D721Med (cell line): ENCODE measurements at regions not wholly inside any gene's neighbourhood (a gene's known extent, or its start where the extent isn't known, plus 50 kb on each side); places are given as distances from the start of the nearest gene placed in this dataset.

Experiments
- DNase-seq: peaks from one replicate; pipeline ENCODE4 v3.0.0; 2011; ENCODE audit warnings: low spot score; ENCODE audit not compliant: insufficient read length
- FAIRE-seq: peaks from 2 replicates; lab custom pipeline; 2011; peaks lifted over from hg19 to GRCh38; lab: Jason Lieb, UNC
- TF ChIP-seq, protein P1 (sequence below): IDR thresholded peaks from 2 replicates; pipeline ENCODE4 v1.5.1; 2012; ENCODE audit warnings: mild to moderate bottlenecking, control low read depth; ENCODE audit not compliant: insufficient read depth; ENCODE audit errors: missing control alignments

DNA sequence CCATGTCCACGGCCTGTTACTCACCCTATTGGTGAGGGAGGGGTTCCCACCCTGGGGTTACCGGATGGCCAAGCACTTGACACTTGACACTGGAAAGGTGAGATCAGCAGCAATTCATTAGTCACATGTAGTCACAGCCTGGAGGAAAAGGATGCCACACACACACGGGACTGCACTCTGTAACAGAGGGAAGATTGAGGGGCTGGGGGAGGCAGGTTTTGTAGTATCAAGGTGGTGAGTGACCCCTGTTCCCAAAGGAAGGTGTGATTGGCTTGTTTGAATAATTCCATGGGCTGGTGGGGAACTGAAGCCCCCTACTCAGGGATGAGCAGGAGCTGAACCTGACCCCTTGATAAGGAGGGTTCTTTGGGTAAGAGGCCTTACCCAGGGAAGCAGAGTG is 96.0 kb upstream of the HELT start:
- FAIRE-seq (no peak), DNase-seq (no peak)
- TF ChIP-seq, protein P1, sequence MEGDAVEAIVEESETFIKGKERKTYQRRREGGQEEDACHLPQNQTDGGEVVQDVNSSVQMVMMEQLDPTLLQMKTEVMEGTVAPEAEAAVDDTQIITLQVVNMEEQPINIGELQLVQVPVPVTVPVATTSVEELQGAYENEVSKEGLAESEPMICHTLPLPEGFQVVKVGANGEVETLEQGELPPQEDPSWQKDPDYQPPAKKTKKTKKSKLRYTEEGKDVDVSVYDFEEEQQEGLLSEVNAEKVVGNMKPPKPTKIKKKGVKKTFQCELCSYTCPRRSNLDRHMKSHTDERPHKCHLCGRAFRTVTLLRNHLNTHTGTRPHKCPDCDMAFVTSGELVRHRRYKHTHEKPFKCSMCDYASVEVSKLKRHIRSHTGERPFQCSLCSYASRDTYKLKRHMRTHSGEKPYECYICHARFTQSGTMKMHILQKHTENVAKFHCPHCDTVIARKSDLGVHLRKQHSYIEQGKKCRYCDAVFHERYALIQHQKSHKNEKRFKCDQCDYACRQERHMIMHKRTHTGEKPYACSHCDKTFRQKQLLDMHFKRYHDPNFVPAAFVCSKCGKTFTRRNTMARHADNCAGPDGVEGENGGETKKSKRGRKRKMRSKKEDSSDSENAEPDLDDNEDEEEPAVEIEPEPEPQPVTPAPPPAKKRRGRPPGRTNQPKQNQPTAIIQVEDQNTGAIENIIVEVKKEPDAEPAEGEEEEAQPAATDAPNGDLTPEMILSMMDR, result no peak

GRCh38 chr4:184924516-184924915 is 93.8 kb upstream of the HELT start:
- TF ChIP-seq, protein P1, result no peak
- DNase-seq (no peak), FAIRE-seq (no peak)

- DNase-seq (no peak), FAIRE-seq (no peak)
- TF ChIP-seq, protein P1, result no peak
Measured at GRCh38 chr4:184929476-184929875, 88.8 kb upstream of the HELT start.

GRCh38 chr4:184930026-184930425 is 88.3 kb upstream of the HELT start:
- FAIRE-seq, result no peak
- TF ChIP-seq, protein P1, result no peak

GRCh38 chr4:184932343-184932742 is 85.9 kb upstream of the HELT start:
- TF ChIP-seq, protein P1, result no peak
- no peak for FAIRE-seq
- DNase-seq, result no peak

More at GRCh38 chr4:184930026-184930425, 88.3 kb upstream of the HELT start:
- DNase-seq, result no peak

DNA sequence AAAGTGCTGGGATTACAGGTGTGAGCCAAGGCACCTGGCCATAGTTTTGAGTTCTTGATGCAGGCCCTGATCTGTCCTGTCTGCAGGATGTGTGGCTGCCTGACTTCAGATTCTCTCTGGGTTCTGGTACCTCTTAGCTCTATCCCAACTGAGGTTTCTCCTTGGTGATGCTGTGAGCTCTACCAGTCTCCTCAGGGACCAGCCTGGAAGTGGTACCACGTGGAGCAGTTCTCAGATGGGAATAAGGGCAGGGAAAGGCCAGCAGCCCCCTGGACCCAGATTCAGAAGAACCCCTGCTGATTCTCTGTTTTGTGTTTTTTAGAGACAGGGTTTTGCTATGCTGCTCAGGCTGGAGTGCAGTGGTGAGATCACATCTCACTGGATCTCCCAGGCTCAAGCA is 85.0 kb upstream of the HELT start:
- TF ChIP-seq, protein P1, result no peak
- FAIRE-seq, result no peak
- no peak for DNase-seq

DNA sequence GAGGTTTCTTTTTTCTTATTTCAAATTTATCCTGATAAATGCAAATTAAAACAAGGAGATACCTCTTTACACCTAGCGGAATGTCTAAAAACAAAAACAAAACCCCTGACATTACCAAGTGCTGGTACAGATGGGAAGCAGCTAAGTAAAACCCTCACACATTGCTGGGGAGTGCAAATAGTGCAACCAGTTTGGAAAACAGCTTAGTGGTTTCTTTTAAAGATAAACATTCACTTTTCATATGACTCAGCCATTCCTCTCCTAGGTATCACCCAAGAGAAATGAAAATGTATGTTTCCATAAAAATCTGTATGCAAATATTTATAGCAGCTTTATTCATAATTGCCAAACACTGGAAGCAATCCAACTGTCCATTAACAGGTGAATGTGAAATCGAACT is 84.1 kb upstream of the HELT start:
- FAIRE-seq (no peak), DNase-seq (no peak)
- TF ChIP-seq, protein P1, result no peak
